DND-41 (cell line): ENCODE measurements at regions not wholly inside any gene's neighbourhood (a gene's known extent, or its start where the extent isn't known, plus 50 kb on each side); places are given as distances from the start of the nearest gene placed in this dataset.

Source experiments
- CTCF ChIP-seq: IDR thresholded peaks from 2 replicates; pipeline ENCODE4 v1.5.1; 2012; ENCODE audit warnings: borderline replicate concordance, low read length, moderate library complexity, mild to moderate bottlenecking; ENCODE audit not compliant: poor library complexity, severe bottlenecking; ENCODE audit errors: extremely low read depth
- EZH2 ChIP-seq: IDR thresholded peaks from 3 replicates; pipeline ENCODE4 v1.6.1; 2012; ENCODE audit warnings: borderline replicate concordance, low read depth, mild to moderate bottlenecking, moderate library complexity, low read length, inconsistent platforms; ENCODE audit not compliant: severe bottlenecking

GRCh38 chr2:188134241-188134640 lies 157.4 kb upstream of the GULP1 start:
- TF ChIP-seq CTCF (no peak), EZH2 (no peak)
